Fibroblast of skin of right quadriceps (primary cell): ENCODE measurements at regions not wholly inside any gene's neighbourhood (a gene's known extent, or its start where the extent isn't known, plus 50 kb on each side); places are given as distances from the start of the nearest gene placed in this dataset.
A peak's percentile ranks its signal among the peaks of the same experiment; 100 is the strongest.
"Not testable (repeated sequence)": the region's sequence is repeated elsewhere in the genome, so short reads cannot be mapped to it uniquely, and the experiment has no call there.

Source experiments
- DNase-seq: peaks from one replicate; pipeline ENCODE4 v3.0.0-alpha.2; 2013

- no peak for DNase-seq
Measured at GRCh38 chr1:232859216-232859615, 54.0 kb downstream of the MAP10 start.

GRCh38 chr1:232861107-232861506 is 55.9 kb downstream of the MAP10 start:
- no peak for DNase-seq

- DNase-seq = no peak
Measured at GRCh38 chr1:232863544-232864275, 58.5 kb downstream of the MAP10 start.

- DNase-seq = no peak
Measured at GRCh38 chr1:232865102-232865931, 60.1 kb downstream of the MAP10 start.

GRCh38 chr1:232868793-232869491 is 63.7 kb downstream of the MAP10 start:
- peak; percentile 91 for DNase-seq

- not testable (repeated sequence) for DNase-seq
Measured at GRCh38 chr1:232871291-232871969, 66.2 kb downstream of the MAP10 start.

- DNase-seq = no peak
Measured at GRCh38 chr1:232872284-232872683, 67.1 kb downstream of the MAP10 start.

- DNase-seq = no peak
Measured at GRCh38 chr1:232872738-232873137, 67.5 kb downstream of the MAP10 start.

GRCh38 chr1:232873412-232873811 is 68.2 kb downstream of the MAP10 start:
- no peak for DNase-seq

GRCh38 chr1:232873931-232874330 is 68.7 kb downstream of the MAP10 start:
- DNase-seq = no peak

- DNase-seq = no peak
Measured at GRCh38 chr1:232875536-232875935, 70.3 kb downstream of the MAP10 start.

GRCh38 chr1:232876506-232877364 is 71.5 kb downstream of the MAP10 start:
- no peak for DNase-seq

GRCh38 chr1:232877365-232878028 is 72.3 kb downstream of the MAP10 start:
- no peak for DNase-seq

GRCh38 chr1:232878086-232878485 is 72.3 kb upstream of the NTPCR start:
- no peak for DNase-seq

- peak; percentile 17 for DNase-seq
Measured at GRCh38 chr1:232880354-232880753, 70.1 kb upstream of the NTPCR start.

- DNase-seq = peak; percentile 34
Measured at GRCh38 chr1:232883992-232884661, 66.3 kb upstream of the NTPCR start.

GRCh38 chr1:232886271-232886670 is 64.1 kb upstream of the NTPCR start:
- no peak for DNase-seq

- no peak for DNase-seq
Measured at GRCh38 chr1:232890340-232890943, 60.0 kb upstream of the NTPCR start.

GRCh38 chr1:232891071-232891470 is 59.3 kb upstream of the NTPCR start:
- peak; percentile 92 for DNase-seq

GRCh38 chr1:232891656-232892317 is 58.6 kb upstream of the NTPCR start:
- peak; percentile 43 for DNase-seq
